Astrocyte of the hippocampus (primary cell): ENCODE measurements at regions not wholly inside any gene's neighbourhood (a gene's known extent, or its start where the extent isn't known, plus 50 kb on each side); places are given as distances from the start of the nearest gene placed in this dataset.
"Not testable (repeated sequence)": the region's sequence is repeated elsewhere in the genome, so short reads cannot be mapped to it uniquely, and the experiment has no call there.

Experiments
- DNase-seq: peaks from one replicate; pipeline ENCODE4 v3.0.0; 2011; ENCODE audit warnings: low read depth, low spot score

- no peak for DNase-seq
Observed at GRCh38 chr13:73521985-73522524, 463.2 kb downstream of the KLF5 start.

DNA sequence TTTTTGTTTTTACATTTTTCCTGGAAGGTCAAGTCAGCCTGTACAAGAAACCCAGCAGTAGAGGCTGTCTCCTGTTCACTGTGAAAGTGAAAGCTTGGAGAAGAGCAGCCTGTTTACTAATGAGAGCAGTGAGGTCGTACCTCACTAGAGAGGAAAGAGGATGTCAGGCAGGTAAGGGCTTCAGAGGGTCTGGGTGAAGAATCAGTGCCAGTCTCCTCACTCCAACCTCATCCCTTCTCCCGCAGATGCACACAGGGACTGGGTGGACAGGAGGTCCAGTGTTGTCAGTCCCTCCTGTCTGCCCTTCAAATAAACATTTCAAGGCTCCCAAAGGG lies 462.5 kb downstream of the KLF5 start:
- no peak for DNase-seq

GRCh38 chr13:73520566-73521289 lies 461.9 kb downstream of the KLF5 start:
- DNase-seq, result no peak

DNA sequence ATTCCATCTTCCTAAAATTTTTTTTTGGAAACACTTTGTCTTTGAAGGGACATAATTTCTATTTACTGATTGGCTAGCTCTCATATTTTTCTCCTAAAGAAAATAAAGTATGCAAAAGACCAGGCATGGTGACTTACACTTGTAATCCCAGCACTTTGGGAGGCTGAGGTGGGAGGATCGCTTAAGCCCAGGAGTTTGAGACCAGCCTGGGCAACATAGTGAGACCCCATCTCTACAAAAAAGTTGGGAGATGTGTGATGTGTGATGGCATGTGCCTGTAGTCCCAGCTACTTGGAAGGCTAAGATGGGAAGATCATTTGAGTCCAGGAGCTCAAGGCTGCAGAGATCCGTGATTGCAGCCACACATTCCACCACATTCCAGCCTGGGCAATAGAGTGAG lies 461.3 kb downstream of the KLF5 start:
- not testable (repeated sequence) for DNase-seq

DNA sequence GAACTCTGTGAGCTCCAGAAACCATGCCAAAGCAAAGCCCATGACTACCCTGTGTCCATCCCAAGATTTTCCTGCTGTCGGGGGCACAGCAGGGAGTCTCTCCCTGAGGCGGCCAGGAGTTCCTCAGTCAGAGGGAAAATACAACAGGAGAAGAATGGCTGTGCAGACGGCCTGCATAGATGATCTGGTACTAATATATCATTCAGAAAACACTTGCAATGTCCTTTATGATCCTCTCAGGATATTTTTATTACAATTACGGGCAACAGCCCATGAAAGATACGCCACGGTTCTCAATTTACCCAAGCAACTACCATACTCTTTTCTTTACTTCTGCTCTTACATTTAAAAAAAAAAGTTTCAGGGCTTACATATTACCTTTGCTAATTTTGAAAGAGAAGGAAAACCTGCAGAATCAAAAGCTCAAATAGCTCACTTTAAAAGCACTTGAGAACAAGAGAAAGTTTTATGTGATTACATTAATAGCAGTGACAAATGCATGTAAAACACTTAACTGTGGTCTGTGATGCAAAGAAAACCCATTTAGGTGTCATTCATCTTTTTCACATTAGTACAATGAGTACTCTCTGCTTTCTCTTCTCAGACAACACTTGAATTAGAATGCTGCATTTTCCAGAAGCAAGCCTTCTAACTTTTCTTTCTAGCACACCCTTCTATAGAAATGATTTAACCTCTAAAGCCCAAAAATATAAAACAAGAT lies 460.8 kb downstream of the KLF5 start:
- no peak for DNase-seq

DNA sequence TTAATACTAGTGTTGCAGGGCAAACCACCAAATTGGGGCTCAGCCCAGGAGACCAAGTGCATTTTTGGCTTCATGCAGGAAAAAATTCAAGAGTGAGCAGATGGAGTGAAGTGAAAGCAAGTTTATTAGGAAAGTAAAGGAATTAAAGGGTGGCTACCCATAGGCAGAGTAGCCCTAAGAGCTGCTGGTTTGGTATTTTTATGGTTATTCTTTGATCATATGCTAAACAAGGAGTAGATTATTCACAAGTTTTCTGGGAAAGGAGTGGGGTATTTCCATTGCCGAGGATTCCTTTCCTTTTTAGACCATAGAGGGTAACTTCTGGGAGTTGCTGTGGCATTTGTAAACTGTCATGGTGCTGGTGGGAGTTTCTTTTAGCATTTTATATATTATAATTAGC lies 459.0 kb downstream of the KLF5 start:
- no peak for DNase-seq

GRCh38 chr13:73516731-73517130 lies 457.9 kb downstream of the KLF5 start:
- DNase-seq, result no peak

GRCh38 chr13:73514208-73514607 lies 455.4 kb downstream of the KLF5 start:
- no peak for DNase-seq

- no peak for DNase-seq
Observed at GRCh38 chr13:73513751-73514150, 454.9 kb downstream of the KLF5 start.

- DNase-seq, result no peak
Observed at GRCh38 chr13:73508841-73509240, 450.0 kb downstream of the KLF5 start.

- DNase-seq, result no peak
Observed at GRCh38 chr13:73505376-73505890, 446.6 kb downstream of the KLF5 start.

GRCh38 chr13:73499695-73500094 lies 440.9 kb downstream of the KLF5 start:
- DNase-seq, result no peak

- DNase-seq, result no peak
Observed at GRCh38 chr13:73497430-73497829, 438.6 kb downstream of the KLF5 start.

- no peak for DNase-seq
Observed at GRCh38 chr13:73496711-73497110, 437.9 kb downstream of the KLF5 start.

GRCh38 chr13:73492811-73493210 lies 434.0 kb downstream of the KLF5 start:
- no peak for DNase-seq

DNA sequence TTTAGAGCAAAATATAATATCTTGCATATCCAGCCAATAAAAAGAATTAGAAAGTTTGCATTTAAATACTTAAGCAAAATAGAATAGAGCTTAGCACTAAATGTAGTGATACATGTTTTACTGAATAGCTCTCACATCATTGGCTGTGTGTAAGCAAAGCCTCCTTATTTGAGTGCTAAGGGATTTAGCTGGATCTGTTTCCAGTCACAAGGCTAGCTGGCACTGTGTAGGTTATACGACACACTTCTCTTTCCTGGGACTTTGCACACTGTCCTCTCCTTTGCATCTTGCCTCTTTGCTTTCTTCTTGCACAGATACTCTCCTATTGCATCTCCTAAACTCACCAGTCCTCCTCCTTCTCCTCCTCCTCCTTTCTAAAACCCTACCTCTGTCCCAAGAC lies 423.8 kb downstream of the KLF5 start:
- DNase-seq, result no peak

DNA sequence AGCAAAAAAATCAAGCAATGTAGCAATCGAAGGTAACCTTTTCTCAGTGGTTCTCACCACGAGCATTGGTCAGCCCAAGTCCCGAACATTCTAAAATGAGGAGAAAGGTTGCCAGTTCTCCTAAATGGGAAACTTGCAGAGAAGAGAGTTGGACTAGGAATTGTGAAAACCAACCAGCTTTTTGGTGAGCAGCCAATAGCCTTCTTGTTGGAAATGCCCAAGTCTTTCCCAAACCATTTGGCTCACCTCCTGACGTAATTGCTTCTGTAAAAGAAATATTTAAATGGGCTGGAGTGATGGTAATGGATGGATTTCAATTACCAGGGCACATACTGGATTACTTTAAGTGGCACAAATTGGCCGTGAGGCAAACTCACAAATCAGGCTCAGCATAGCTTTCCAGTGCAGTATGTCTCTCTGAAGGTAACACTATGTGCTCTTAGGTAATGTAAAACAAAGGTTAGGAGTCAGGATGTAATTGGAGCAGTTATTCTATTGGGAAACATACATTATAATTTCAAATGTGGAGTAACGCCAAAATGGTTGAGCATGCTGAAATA lies 423.2 kb downstream of the KLF5 start:
- peak; percentile 17 for DNase-seq

DNA sequence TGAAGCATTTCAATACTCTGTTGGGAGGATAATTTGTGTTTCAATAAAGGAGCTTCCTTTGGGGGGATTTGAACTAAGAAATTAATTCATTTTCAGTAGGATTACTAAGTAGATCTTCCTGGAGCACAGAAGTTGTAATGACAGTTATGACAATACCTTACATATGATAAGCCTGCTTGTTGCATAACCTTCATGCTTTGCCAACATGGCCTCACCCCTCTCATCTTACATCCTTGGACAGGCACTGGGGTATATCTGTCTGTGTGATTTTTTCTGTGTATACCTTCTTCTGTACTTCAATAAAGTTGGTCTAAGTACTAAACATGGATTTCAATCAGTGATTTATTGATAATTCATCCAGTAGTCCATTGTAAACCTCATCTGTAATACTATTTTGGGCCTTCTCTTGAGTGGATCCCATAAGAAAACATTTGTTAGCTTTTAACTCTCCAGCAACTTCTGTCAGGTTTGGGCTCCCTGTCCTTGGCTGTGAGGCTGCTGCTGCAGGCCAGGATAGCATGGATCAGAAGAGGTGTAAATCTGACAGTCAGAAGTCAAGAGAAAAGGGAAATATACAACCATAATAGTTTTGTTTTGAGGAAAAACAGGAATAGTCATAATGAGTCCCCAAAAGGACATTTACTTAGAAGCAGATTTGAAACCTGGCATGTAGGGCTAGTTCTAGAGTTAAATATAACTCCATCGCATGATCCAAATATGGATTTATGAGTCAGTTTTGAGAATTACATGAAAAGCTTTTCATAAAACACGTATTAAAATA lies 422.2 kb downstream of the KLF5 start:
- DNase-seq, result no peak

DNA sequence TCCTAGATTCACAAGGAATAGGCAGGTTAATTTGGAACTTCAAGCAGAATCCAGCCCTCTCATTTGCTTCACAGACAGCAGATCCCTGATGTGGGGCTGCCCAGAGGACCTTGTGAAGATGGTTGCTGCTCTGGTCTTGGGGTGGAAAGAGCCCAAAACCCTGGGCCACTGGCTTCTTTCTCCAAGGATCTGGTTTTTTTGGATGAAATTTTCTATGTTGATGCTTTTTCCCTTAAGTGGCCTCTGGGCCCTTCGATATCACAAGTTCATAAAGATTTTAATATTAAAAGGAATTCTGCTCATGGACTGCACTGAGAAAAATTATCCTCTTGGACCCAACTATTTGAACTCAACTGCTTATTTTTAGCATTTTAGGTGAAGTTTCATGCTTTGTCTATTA lies 421.1 kb downstream of the KLF5 start:
- DNase-seq, result no peak

DNA sequence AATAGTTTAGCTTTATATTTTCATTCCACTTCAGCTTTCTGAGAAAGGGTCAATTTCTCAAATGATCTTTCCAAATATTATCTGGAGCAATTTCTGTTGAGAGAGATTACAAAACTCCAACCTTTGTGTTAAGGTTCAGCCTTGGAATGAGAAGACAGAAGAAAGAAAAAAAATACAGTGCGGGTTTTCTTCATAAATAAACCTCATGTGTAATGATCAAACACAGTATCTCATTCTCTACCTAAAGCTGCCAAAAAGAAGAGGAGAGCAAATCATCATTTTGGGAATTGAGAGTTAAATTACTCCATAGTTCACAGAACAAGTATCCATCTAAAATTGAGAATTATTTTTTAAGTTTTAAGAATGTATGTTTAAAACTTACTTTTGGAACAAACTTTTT lies 420.5 kb downstream of the KLF5 start:
- no peak for DNase-seq

GRCh38 chr13:73477441-73477840 lies 418.6 kb downstream of the KLF5 start:
- DNase-seq, result no peak

DNA sequence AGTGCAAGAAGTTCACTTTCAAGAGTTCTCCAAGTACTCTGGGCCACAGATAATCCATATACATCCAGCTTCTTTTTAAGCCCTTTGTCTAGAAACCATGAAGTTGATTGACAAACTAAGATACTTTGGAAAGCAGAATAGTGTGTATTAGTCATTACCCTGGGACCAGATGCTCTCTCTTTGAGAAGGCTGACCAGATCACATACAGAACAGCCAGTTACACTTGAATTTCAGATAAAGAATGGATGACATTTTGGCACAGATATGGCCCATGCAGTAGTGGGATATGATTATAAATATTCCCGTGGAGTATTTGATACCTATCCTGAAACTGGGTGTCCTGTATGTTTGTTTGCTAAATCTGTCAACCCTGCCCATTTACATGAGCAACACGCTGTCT lies 414.2 kb downstream of the KLF5 start:
- DNase-seq, result no peak
